Endothelial cell of umbilical vein (primary cell): ENCODE measurements at regions not wholly inside any gene's neighbourhood (a gene's known extent, or its start where the extent isn't known, plus 50 kb on each side); places are given as distances from the start of the nearest gene placed in this dataset.

ENCODE experiments used
- EZH2 ChIP-seq: IDR thresholded peaks from 2 replicates; pipeline ENCODE4 v1.6.1; 2012; ENCODE audit warnings: borderline replicate concordance, low read depth, mild to moderate bottlenecking, moderate library complexity, low read length, inconsistent platforms; ENCODE audit not compliant: severe bottlenecking
- MAX ChIP-seq: IDR thresholded peaks from 2 replicates; pipeline ENCODE4 v1.6.1; 2011; ENCODE audit not compliant: insufficient read depth, insufficient read length
- POLR2A ChIP-seq: IDR thresholded peaks from 2 replicates; pipeline ENCODE4 v1.6.1; 2012; ENCODE audit warnings: low read depth, mild to moderate bottlenecking, control low read depth, low read length

GRCh38 chr18:60466677-60467076 lies 94.1 kb upstream of the MC4R start:
- TF ChIP-seq EZH2 (no peak), MAX (no peak), POLR2A (no peak)
